Pancreas (tissue), 10 donors: ENCODE measurements at regions not wholly inside any gene's neighbourhood (a gene's known extent, or its start where the extent isn't known, plus 50 kb on each side); places are given as distances from the start of the nearest gene placed in this dataset.

Experiments
- ATAC-seq, 4 donors: fragments of 200-7000 bp; cut with Tn5 transposase; one replicate each; pipeline versions ENCODE4 v1.8.0 to v1.9.1; 2020; ENCODE audit warnings: mild to moderate bottlenecking in 4 of 4, moderate library complexity in 4 of 4
- DNase-seq, 6 donors: peaks; one replicate each; pipeline ENCODE4 v3.0.0-alpha.2; 2020
- FAIRE-seq: peaks from 2 replicates; lab custom pipeline; 2012; peaks lifted over from hg19 to GRCh38; lab: Jason Lieb, UNC
- H3K27ac ChIP-seq, 4 donors: fragments of 200-600 bp; sonication (generic); 1 replicate in 3 of 4; 2 replicates in 1 of 4; pipeline versions ENCODE4 v1.5.0 to v1.8.0; 2020
- H3K27me3 ChIP-seq, 4 donors: fragments of 200-600 bp; one replicate each; pipeline ENCODE4 v1.8.0; 2021
- H3K36me3 ChIP-seq, 3 donors: fragments of 200-600 bp; sonication (generic) in 1 of 3; one replicate each; pipeline versions ENCODE4 v1.5.0 to v1.8.0; 2020 to 2021
- H3K4me1 ChIP-seq, 3 donors: fragments of 200-600 bp; one replicate each; pipeline ENCODE4 v1.8.0; 2021
- H3K4me3 ChIP-seq, 4 donors: fragments of 200-600 bp; sonication (generic) in 2 of 4; one replicate each; pipeline versions ENCODE4 v1.5.0 to v1.8.0; 2020 to 2021
- H3K9me3 ChIP-seq, 4 donors: fragments of 200-600 bp; one replicate each; pipeline ENCODE4 v1.8.0; 2021
- CTCF ChIP-seq, 4 donors: fragments of 200-600 bp; sonication (generic) in 3 of 4; IDR thresholded peaks; one replicate each; pipeline versions ENCODE4 v1.5.0 to v1.8.0; 2021; ENCODE audit warnings: antibody characterized with exemption in 4 of 4
- WGBS, 2 donors: extraction: QIAGEN DNeasy Blood & Tissue Kit; methylation state at CpG; one replicate each; pipeline ENCODE4 v1.1.7; 2013; 5-methylcytosine and 5-hydroxymethylcytosine counted together
- intact Hi-C, 3 donors: fragments of 100-400 bp; cut with DNase I; formaldehyde crosslinking; loops; one replicate each; pipeline versions ENCODE4 v1.11.1 to v1.14.2; 2022
- donor health status: healthy with polysubstance abuse.
- donor health status: DM: no; HTN: no; CAD: no; lungs with moderate emphysema.
- donor health status: DM: no; HTN: no; CAD: no.
- donor health status: control.
- donor health status: control.
- donor health status: Bipolar disorder and iron deficiency.
- donor health status: DM: yes; HTN: yes; CAD: no.
- donor health status: DM: no; HTN: no; CAD: no.
- donor health status: DM: no; HTN: no; CAD: no.
- donor health status: DM: yes; HTN: yes; CAD: no.

- no peak for DNase-seq
- no peaks in the 10 kb centered on the region for H3K36me3 ChIP-seq
- H3K27me3 ChIP-seq: no peaks in the 10 kb centered on the region
- ATAC-seq: no peak
- H3K4me1 ChIP-seq: no peaks in the 10 kb centered on the region
- intact Hi-C loops: no loop called here
- no peak for TF ChIP-seq CTCF (IDR thresholded peaks at IDR 0.05)
- H3K27ac ChIP-seq: no peak overlapping the region
- no peak for FAIRE-seq
- 46 to 59% methylated on average over 7 of the region's 7 CpGs for WGBS, 2 donors
- no peak overlapping the region for H3K4me3 ChIP-seq
- no peaks in the 10 kb centered on the region for H3K9me3 ChIP-seq
Measured at GRCh38 chr6:1502041-1502440, 107.7 kb upstream of the FOXC1 start.

DNA sequence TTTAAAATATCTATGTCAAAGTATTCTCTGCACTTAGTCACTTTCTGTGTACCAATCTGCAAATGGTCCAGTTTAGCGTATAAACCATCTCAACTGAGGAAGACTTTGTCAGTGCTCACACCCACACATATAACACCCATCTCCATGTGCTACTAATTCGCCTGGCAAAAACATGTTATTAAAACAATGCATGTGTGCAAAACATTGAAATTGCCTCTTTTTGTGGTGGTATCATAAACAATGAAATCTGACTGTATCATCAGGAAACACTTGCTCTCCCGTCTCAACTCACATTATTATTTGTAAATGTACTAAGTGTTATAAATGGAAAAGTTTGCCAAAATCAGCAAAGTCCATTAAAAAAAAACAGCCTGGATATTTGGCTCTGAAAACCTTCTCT lies 105.9 kb upstream of the FOXC1 start:
- H3K4me1 ChIP-seq: no peaks in the 10 kb centered on the region
- no peak for ATAC-seq
- H3K4me3 ChIP-seq: no peak overlapping the region
- intact Hi-C loops: no loop called here
- H3K27me3 ChIP-seq: no peaks in the 10 kb centered on the region
- no peak for FAIRE-seq
- no peak for TF ChIP-seq CTCF (IDR thresholded peaks at IDR 0.05)
- no peaks in the 10 kb centered on the region for H3K9me3 ChIP-seq
- DNase-seq: no peak
- H3K27ac ChIP-seq: no peak overlapping the region
- no peaks in the 10 kb centered on the region for H3K36me3 ChIP-seq
- WGBS, 2 donors: 41 to 64% methylated on average over 3 of the region's 3 CpGs

GRCh38 chr6:1504465-1504864 lies 105.2 kb upstream of the FOXC1 start:
- intact Hi-C loops: no loop called here
- ATAC-seq: no peak
- 62 to 76% methylated on average over 10 of the region's 10 CpGs for WGBS, 2 donors
- no peak overlapping the region for H3K4me3 ChIP-seq
- H3K27me3 ChIP-seq: no peaks in the 10 kb centered on the region
- no peaks in the 10 kb centered on the region for H3K36me3 ChIP-seq
- no peak overlapping the region for H3K27ac ChIP-seq
- TF ChIP-seq CTCF (IDR thresholded peaks at IDR 0.05): no peak
- no peaks in the 10 kb centered on the region for H3K9me3 ChIP-seq
- no peak for FAIRE-seq
- no peak for DNase-seq
- H3K4me1 ChIP-seq: no peaks in the 10 kb centered on the region

DNA sequence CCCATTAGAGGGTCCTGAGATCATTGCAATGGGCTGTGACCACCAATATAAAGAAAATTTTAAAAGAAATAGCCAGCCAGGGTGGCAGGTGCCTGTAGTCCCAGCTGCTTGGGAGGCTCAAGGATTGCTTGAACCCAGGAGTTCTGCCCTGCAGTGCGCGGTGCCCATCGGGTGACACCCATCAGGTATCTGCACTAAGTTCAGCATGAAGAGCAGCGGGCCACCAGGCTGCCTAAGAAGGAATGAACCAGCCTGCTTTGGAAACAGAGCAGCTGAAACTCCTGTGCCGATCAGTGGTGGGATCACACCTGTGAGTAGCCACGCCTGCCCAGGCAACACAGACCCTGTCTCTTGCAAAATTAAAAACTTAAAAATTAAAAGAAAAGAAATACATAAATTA lies 102.5 kb upstream of the FOXC1 start:
- H3K4me1 ChIP-seq: no peaks in the 10 kb centered on the region
- H3K27me3 ChIP-seq: no peaks in the 10 kb centered on the region
- H3K36me3 ChIP-seq: no peaks in the 10 kb centered on the region
- intact Hi-C loops: no loop called here
- no peak overlapping the region for H3K27ac ChIP-seq
- no peak overlapping the region for H3K4me3 ChIP-seq
- TF ChIP-seq CTCF (IDR thresholded peaks at IDR 0.05): no peak
- DNase-seq (no peak), FAIRE-seq (no peak), ATAC-seq (no peak)
- WGBS, 2 donors: 86 to 89% methylated on average over 6 of the region's 6 CpGs
- no peaks in the 10 kb centered on the region for H3K9me3 ChIP-seq

DNA sequence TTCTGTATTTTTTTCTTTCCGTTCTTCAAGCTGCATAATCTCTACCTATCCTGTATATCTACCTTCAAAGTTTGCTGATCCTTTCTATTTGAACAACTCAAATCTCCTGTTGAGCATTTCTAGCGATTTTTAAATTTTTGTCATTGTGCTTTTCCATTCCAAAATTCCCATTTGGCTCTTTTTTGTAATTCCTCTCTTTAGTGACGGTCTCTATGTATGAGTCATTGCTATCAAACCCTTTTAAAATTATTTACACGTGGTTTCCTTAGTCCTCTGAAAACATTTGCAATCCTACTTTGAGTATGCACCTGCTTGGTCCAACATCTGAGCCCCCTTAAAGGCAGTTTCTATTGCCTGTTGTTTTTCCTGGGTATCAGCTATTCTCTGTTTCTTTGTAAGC lies 100.5 kb upstream of the FOXC1 start:
- H3K27me3 ChIP-seq: no peaks in the 10 kb centered on the region
- H3K4me3 ChIP-seq: no peak overlapping the region
- no peaks in the 10 kb centered on the region for H3K9me3 ChIP-seq
- intact Hi-C loops: no loop called here
- WGBS, 2 donors: 71 to 79% methylated on average over 4 of the region's 4 CpGs
- H3K36me3 ChIP-seq: no peaks in the 10 kb centered on the region
- no peaks in the 10 kb centered on the region for H3K4me1 ChIP-seq
- TF ChIP-seq CTCF (IDR thresholded peaks at IDR 0.05): no peak
- DNase-seq (no peak), ATAC-seq (no peak), FAIRE-seq (no peak)
- H3K27ac ChIP-seq: no peak overlapping the region
